ENCODE measurements at regions not wholly inside any gene's neighbourhood (a gene's known extent, or its start where the extent isn't known, plus 50 kb on each side); places are given as distances from the start of the nearest gene placed in this dataset.

DNA sequence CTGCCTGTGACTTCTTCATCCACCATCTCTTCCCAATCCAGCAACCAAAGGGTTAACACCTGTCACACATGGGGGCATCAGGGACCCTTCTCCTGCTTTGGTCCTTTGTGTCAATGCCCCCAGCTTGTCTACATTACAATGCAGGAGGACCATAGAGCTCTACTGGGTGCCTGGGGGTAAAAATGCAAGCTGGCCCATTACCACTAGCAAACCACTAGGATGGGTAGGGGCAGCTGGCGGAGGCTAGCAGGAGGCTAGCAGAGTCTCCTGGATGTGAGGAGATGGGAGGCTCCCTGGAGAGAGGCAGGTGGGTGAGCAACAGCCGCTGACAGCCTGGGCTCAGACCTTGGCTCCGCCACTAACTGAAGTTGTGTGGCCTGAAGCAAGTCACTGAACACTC, 153.4 kb upstream of the SKOR2 start:
- no peak overlapping the region for H3K4me3 ChIP-seq
- H3K9me3 ChIP-seq, result no peaks in the 10 kb centered on the region
- TF ChIP-seq, protein P1, sequence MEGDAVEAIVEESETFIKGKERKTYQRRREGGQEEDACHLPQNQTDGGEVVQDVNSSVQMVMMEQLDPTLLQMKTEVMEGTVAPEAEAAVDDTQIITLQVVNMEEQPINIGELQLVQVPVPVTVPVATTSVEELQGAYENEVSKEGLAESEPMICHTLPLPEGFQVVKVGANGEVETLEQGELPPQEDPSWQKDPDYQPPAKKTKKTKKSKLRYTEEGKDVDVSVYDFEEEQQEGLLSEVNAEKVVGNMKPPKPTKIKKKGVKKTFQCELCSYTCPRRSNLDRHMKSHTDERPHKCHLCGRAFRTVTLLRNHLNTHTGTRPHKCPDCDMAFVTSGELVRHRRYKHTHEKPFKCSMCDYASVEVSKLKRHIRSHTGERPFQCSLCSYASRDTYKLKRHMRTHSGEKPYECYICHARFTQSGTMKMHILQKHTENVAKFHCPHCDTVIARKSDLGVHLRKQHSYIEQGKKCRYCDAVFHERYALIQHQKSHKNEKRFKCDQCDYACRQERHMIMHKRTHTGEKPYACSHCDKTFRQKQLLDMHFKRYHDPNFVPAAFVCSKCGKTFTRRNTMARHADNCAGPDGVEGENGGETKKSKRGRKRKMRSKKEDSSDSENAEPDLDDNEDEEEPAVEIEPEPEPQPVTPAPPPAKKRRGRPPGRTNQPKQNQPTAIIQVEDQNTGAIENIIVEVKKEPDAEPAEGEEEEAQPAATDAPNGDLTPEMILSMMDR (IDR thresholded peaks at IDR 0.05), result no peak
- no peak overlapping the region for H3K27ac ChIP-seq
- DNase-seq (ENCODE audit: low spot score), result no peak
- H3K4me1 ChIP-seq, result no peaks in the 10 kb centered on the region
- H3K36me3 ChIP-seq, result no peaks in the 10 kb centered on the region
- no peaks in the 10 kb centered on the region for H3K27me3 ChIP-seq

DNA sequence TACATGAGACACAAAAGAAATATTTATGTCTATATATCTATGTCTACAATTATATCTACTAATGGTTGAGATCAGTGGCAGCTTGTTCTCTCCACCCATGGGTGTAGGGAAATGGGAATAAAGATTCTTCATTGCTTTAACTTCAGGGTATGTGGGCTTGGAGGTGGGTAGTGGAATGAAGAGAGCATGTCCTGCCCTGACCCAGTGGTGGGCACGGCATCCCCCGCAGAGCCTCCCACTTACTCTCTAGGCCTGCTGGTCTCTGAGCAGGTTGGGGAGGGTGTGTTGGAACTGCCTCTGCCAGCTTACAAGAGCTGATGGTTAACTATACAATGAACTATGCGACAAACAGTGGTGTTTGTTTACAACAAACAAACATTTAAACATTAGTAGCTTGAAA, 152.5 kb upstream of the SKOR2 start:
- H3K4me1 ChIP-seq, result no peaks in the 10 kb centered on the region
- H3K27ac ChIP-seq, result no peak overlapping the region
- H3K4me3 ChIP-seq, result no peak overlapping the region
- TF ChIP-seq, protein P1 (IDR thresholded peaks at IDR 0.05), result no peak
- H3K9me3 ChIP-seq, result no peaks in the 10 kb centered on the region
- H3K27me3 ChIP-seq, result no peaks in the 10 kb centered on the region
- no peak for DNase-seq (ENCODE audit: low spot score)
- no peaks in the 10 kb centered on the region for H3K36me3 ChIP-seq

DNA sequence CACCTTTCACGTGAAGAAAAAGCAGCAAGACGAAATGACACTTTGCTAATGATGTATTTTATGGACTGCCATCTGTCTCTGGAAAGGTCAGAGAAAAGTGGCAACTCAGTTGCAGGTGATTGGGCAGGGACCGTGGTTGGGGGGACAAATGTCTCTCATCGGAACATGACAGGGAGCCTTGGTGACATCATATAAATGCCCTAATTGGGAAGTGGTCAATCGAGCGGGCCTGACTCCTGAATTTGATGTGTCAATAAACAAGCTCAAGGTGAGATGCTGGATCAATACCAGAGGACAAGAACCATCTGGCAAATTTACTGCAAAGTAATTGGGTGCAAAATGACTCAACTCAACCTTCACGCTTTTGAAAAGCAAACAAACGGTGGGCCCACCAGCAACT, 151.9 kb upstream of the SKOR2 start:
- Histone ChIP-seq H3K9me3 (no peaks in the 10 kb centered on the region), H3K27me3 (no peaks in the 10 kb centered on the region), H3K27ac (no peak overlapping the region), H3K36me3 (no peaks in the 10 kb centered on the region), H3K4me1 (no peaks in the 10 kb centered on the region), H3K4me3 (no peak overlapping the region)
- TF ChIP-seq, protein P1 (IDR thresholded peaks at IDR 0.05), result no peak
- DNase-seq (ENCODE audit: low spot score), result no peak

DNA sequence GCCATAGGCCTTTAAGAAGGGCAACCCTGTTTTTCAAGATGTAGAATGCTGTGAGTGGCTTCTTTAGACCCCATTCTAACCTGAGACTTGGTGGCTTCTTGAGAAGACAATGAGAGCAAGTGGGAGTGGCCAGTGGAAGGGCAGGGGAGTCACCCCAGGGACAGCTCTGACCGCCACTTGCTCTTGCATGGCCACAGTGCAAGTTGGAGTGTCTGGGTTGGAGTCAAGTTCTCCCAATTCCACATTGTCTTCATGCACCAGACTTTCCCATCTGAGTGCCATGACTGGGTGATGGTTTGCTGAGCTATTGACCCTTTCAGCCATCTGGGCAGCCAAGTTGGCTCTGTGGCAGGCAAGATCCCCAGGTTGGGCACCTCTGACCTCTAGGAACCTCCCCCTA, 148.0 kb upstream of the SKOR2 start:
- Histone ChIP-seq H3K36me3 (no peaks in the 10 kb centered on the region), H3K9me3 (peaks cover 0 to 8% of the 10 kb centered on the region in 2 donors), H3K4me1 (no peaks in the 10 kb centered on the region), H3K27me3 (no peaks in the 10 kb centered on the region), H3K4me3 (no peak overlapping the region), H3K27ac (no peak overlapping the region)
- TF ChIP-seq, protein P1 (IDR thresholded peaks at IDR 0.05), result no peak
- no peak for DNase-seq (ENCODE audit: low spot score)

DNA sequence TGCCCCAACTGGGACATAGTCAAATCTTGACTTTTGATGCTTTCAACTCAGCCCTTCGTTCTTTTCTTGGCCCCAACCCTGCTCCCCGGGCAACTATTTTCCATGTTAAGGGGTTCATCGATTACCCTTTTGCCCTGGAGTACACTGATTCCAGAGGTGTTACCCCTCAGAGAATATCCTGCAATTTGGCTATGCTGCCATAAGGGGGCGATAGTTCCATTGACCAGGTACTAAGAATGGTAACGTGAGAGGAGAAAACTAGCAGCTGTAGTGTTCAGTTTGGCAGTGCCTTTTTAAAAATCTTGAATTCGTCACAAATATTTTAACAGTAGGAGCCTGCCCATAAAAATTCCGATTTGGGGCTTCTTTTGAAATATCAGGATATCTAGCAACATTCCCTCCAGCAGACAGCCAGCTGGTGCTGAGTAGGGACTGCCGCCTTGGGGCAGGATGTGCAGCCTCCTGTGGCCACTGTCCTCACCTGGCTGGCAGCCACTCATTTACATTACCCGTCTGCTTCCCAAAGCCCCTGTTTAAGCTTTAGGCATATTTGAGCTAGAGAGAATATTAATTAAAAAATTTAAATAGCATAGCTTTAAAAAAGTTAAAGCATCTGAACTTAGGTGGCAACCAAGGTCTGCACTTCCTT, 146.3 kb upstream of the SKOR2 start:
- TF ChIP-seq, protein P1 (IDR thresholded peaks at IDR 0.05), result no peak
- H3K4me1 ChIP-seq, result no peaks in the 10 kb centered on the region
- DNase-seq (ENCODE audit: low spot score), result no peak
- H3K36me3 ChIP-seq, result no peaks in the 10 kb centered on the region
- no peaks in the 10 kb centered on the region for H3K27me3 ChIP-seq
- H3K4me3 ChIP-seq, result no peak overlapping the region
- peaks cover 0 to 8% of the 10 kb centered on the region in 2 donors for H3K9me3 ChIP-seq
- H3K27ac ChIP-seq, result no peak overlapping the region

DNA sequence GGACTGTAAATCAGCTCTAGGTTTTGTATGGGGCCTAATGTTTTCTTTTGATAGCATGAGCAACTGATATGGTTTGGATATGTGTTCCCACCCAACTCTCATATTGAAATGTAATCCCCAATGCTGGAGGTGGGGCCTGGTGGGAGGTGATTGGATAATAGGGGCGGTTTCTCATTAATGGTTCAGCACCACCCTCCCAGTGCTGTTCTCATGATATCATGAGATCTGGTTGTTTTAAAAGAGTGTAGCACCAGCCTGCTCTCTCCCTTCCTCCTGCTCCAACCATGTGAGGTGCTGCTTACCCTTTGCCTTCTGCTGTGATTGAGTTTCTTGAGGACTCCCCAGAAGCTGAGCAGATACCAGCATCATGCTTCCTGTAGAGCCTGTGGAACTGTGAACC, 140.2 kb upstream of the SKOR2 start:
- Histone ChIP-seq H3K9me3 (no peaks in the 10 kb centered on the region), H3K27ac (no peak overlapping the region), H3K4me3 (no peak overlapping the region), H3K36me3 (no peaks in the 10 kb centered on the region), H3K27me3 (no peaks in the 10 kb centered on the region), H3K4me1 (no peaks in the 10 kb centered on the region)
- no peak for DNase-seq (ENCODE audit: low spot score)
- TF ChIP-seq, protein P1 (IDR thresholded peaks at IDR 0.05), result no peak

Data from right atrium auricular region (tissue), 2 donors.